AG04450 (cell line): ENCODE measurements at regions not wholly inside any gene's neighbourhood (a gene's known extent, or its start where the extent isn't known, plus 50 kb on each side); places are given as distances from the start of the nearest gene placed in this dataset.

ENCODE experiments used
- CTCF ChIA-PET: fragments of 300-600, 350-600 bp; formaldehyde crosslinking; extraction: SDS; loops from one replicate; lab custom pipeline; 2022; ENCODE audit warnings: antibody characterized with exemption, inconsistent platforms; lab: Charles Lee
- POLR2A ChIA-PET: fragments of 350-600 bp; formaldehyde crosslinking; extraction: SDS; loops from one replicate; lab custom pipeline; 2021; ENCODE audit warnings: antibody characterized with exemption, inconsistent platforms; lab: Yijun Ruan, JAX
- DNase-seq: peaks from one replicate; pipeline ENCODE4 v3.0.0-alpha.2; 2011; ENCODE audit warnings: low read depth, low spot score
- H3K27ac ChIP-seq: one replicate; pipeline ENCODE4 v1.5.1; 2012; ENCODE audit warnings: low read depth, low read length, control low read depth
- H3K27me3 ChIP-seq: one replicate; pipeline ENCODE4 v1.6.0; 2012; ENCODE audit warnings: low read length; ENCODE audit not compliant: control insufficient read depth, insufficient read depth
- H3K4me3 ChIP-seq: 2 replicates; pipeline ENCODE4 v1.5.1; 2011; ENCODE audit warnings: mild to moderate bottlenecking, low read depth, low read length, control low read depth
- H3K9me3 ChIP-seq: 2 replicates; pipeline ENCODE4 v1.5.1; 2012; ENCODE audit warnings: low read length; ENCODE audit not compliant: control insufficient read depth, insufficient read depth
- TF ChIP-seq, protein P1 (sequence below): IDR thresholded peaks from 2 replicates; pipeline ENCODE4 v1.5.1; 2011; ENCODE audit warnings: low read depth, low read length, control low read depth, inconsistent platforms

DNA sequence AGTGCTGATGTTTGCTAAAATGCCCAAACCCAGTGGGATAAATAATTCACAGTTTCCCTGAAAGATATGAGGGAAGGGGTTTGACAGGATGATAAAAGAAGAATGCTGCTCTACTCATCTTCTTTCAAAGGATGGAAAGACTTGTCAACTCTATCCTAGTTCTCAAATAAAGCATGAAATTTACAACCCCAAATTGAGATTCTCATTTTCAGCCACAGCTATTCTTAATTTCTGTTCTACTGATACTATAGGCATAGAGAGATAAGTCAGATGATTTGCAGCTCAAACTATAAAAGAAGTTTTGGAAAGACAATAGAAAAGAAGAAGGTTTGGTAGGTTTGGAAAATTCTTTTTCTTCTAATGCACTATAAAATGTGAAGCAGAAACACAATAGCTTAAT is 542.6 kb downstream of the CSNK1G3 start:
- TF ChIP-seq, protein P1, sequence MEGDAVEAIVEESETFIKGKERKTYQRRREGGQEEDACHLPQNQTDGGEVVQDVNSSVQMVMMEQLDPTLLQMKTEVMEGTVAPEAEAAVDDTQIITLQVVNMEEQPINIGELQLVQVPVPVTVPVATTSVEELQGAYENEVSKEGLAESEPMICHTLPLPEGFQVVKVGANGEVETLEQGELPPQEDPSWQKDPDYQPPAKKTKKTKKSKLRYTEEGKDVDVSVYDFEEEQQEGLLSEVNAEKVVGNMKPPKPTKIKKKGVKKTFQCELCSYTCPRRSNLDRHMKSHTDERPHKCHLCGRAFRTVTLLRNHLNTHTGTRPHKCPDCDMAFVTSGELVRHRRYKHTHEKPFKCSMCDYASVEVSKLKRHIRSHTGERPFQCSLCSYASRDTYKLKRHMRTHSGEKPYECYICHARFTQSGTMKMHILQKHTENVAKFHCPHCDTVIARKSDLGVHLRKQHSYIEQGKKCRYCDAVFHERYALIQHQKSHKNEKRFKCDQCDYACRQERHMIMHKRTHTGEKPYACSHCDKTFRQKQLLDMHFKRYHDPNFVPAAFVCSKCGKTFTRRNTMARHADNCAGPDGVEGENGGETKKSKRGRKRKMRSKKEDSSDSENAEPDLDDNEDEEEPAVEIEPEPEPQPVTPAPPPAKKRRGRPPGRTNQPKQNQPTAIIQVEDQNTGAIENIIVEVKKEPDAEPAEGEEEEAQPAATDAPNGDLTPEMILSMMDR, result no peak
- ChIA-PET POLR2A (no interaction called here), CTCF (no interaction called here)
- H3K4me3 ChIP-seq, result no peak overlapping the region
- no peak for DNase-seq
- H3K9me3 ChIP-seq, result no peaks in the 10 kb centered on the region
- H3K27ac ChIP-seq, result no peak overlapping the region
- no peaks in the 10 kb centered on the region for H3K27me3 ChIP-seq

DNA sequence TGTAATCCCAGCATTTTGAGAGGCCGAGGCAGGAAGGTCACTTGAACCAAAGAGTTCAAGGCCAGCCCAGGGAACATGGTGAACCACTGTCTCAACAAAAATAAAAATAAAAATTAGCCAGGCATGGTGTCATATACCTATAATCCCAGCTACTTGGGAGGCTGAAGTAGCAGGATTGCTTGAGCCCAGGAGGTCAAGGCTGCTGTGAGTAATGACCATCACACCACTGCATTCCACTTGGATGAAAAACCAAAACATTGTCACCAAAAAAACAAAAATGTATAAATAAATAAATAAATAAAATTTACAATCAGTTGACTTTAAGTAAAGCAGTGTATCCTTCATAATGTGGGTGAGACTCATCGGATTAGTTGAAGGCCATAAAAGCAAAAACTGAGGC is 541.4 kb downstream of the CSNK1G3 start:
- POLR2A ChIA-PET, result no interaction called here
- DNase-seq, result no peak
- no peaks in the 10 kb centered on the region for H3K27me3 ChIP-seq
- no peak overlapping the region for H3K4me3 ChIP-seq
- no peaks in the 10 kb centered on the region for H3K9me3 ChIP-seq
- CTCF ChIA-PET, result interaction anchor here (1.2 kb wide), 1 partner anchor 14 kb away, joined by 3 read pairs; no protein-coding TSS in a partner anchor
- TF ChIP-seq, protein P1, result no peak
- H3K27ac ChIP-seq, result no peak overlapping the region

DNA sequence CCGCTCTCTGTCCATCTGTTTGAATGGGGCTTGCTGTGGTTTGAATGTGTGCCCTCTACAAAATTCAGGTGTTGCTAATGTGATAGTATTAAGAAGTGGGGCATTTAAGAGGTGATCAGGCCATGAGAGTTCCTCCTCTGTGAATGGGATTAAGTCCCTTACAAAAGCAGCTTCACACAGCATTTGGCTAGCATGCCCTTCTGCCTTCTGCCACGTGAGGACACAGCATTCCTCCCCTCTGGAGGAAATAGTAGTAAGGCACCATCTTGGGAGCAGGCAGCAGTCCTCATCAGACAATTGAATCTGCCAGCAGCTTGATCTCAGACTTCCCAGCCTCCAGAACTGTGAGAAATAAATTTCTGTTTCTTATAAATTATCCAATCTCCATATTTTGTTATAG is 540.2 kb downstream of the CSNK1G3 start:
- H3K27ac ChIP-seq, result no peak overlapping the region
- TF ChIP-seq, protein P1, result no peak
- POLR2A ChIA-PET, result no interaction called here
- DNase-seq, result no peak
- no peak overlapping the region for H3K4me3 ChIP-seq
- no peaks in the 10 kb centered on the region for H3K9me3 ChIP-seq
- no peaks in the 10 kb centered on the region for H3K27me3 ChIP-seq
- CTCF ChIA-PET, result no interaction called here

DNA sequence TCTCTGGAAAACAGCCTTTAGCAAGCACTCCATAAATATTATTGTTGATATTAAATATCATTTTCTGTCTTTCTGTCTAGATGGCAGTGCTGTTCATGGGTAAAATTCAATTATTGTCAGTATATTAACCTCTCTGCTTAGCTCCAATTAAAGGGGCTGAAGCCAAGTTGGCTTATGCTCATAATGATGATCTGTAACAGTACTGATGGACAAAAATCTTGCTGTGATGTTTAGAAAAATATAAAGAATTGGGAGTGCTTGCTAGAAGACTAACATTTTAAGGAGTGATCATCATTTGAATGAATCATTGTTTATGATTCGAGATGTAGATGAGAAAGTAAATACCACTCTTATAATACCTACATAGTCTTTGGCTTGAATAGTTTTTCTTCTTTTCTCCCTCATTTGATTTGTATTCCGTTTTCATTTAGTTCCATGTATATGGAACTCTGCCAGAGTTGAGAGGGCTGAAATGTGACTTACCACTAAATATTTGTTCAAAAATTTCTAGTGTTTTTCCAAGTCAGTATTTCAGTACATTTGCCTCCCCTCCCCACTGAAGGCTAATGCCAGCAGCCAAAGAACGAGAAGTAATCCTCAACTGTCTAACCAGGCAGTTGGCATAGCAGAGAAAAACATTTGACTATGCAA is 538.3 kb downstream of the CSNK1G3 start:
- Histone ChIP-seq H3K9me3 (no peaks in the 10 kb centered on the region), H3K27me3 (no peaks in the 10 kb centered on the region), H3K27ac (no peak overlapping the region), H3K4me3 (no peak overlapping the region)
- DNase-seq, result no peak
- ChIA-PET POLR2A (no interaction called here), CTCF (no interaction called here)
- TF ChIP-seq, protein P1, result no peak

DNA sequence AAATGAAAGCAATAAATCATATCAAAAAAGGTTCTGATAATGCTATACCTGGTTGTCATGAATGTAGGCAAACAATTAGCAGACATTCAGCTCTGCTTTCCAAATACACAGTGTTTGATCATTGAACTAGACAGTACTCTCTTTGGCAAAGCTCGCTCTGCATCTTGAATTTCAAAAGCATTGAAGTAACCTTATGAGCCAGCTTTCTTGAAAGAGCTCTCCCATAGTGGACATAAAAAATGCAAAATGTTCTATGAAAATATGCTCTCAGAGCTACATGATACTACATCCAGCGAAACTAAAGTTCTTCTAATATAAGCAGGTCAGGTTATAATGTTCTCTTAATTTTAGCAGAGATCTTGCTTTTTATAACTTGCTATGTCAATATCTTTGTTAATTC is 533.4 kb downstream of the CSNK1G3 start:
- no peak for DNase-seq
- Histone ChIP-seq H3K27ac (no peak overlapping the region), H3K9me3 (peaks cover 2% of the 10 kb centered on the region; the same call in 1 of the 2 replicates), H3K27me3 (no peaks in the 10 kb centered on the region), H3K4me3 (no peak overlapping the region)
- TF ChIP-seq, protein P1, result no peak
- ChIA-PET POLR2A (no interaction called here), CTCF (no interaction called here)
